ENCODE measurements at regions not wholly inside any gene's neighbourhood (a gene's known extent, or its start where the extent isn't known, plus 50 kb on each side); places are given as distances from the start of the nearest gene placed in this dataset.

- TF ChIP-seq POLR2A (IDR thresholded peaks at IDR 0.05; ENCODE audit: low read length) (no peak), CTCF (IDR thresholded peaks at IDR 0.05) (no peak), CHD2 (IDR thresholded peaks at IDR 0.05; ENCODE audit: low read length, partially characterized antibody) (no peak), PBX3 (IDR thresholded peaks at IDR 0.05) (no peak), HMGXB4 (CRISPR knock-in tag; IDR thresholded peaks at IDR 0.05; ENCODE audit: borderline replicate concordance) (no peak), ATOH8 (CRISPR knock-in tag; IDR thresholded peaks at IDR 0.05; ENCODE audit: low read depth) (no peak), BCL3 (IDR thresholded peaks at IDR 0.05) (no peak)
Measured at GRCh38 chr4:56220261-56220660, 167.0 kb downstream of the AASDH start.

Measured in A549 (cell line).